ENCODE measurements at regions not wholly inside any gene's neighbourhood (a gene's known extent, or its start where the extent isn't known, plus 50 kb on each side); places are given as distances from the start of the nearest gene placed in this dataset.

DNA sequence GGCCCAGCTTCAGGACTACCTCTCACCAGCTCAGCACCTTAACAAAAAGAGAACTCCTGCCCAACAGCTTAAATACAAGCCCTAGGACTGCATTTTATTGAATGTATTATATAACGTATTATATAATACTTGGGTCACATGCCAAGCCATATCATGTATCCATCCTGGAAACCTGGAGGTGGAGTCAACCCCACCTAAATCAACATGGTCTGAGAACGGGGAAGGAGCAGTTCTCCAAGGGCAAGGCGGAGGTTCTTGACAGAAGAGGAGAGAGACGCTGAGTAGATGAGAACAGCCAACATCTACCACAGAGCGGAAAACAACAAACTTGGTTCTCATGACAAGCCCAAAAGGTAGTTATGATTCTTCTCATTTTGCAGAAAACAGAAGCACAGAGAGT lies 163.4 kb downstream of the FGF18 start:
- no peaks in the 10 kb centered on the region for H3K36me3 ChIP-seq (ENCODE audit: insufficient read depth, low read length)

DNA sequence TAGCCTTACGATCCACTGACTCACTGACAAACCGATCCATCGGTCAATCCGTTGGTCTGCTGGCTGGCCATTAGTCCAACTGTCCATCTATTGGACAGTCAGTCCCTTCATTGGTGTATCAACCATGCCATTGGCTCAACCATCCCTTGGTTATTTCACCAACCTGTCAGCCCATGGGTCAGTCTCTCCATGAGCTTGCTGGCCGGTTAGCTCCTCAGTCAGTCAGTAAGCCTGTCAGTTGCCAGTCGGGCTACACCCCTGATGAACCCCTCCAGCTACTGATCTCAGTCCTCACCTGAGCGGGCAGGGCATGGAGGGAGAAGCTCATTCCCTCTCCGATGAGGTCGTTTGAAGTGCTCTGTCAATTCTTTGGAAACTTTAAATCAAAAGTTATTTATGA lies 166.5 kb downstream of the FGF18 start:
- Histone ChIP-seq H3K27me3 (ENCODE audit: control insufficient read depth, insufficient read depth, low read length) (peaks cover 62% of the 10 kb centered on the region), H3K4me1 (ENCODE audit: control insufficient read depth, insufficient read depth, low read length) (peaks cover under 1% of the 10 kb centered on the region), H3K9ac (ENCODE audit: low read depth, low read length) (no peak overlapping the region), H3K36me3 (ENCODE audit: insufficient read depth, low read length) (no peaks in the 10 kb centered on the region), H3K4me2 (ENCODE audit: low read length) (no peak overlapping the region), H3K4me3 (ENCODE audit: low read length) (no peak overlapping the region), H3K9me3 (replicated peaks; ENCODE audit: low read length) (no peaks in the 10 kb centered on the region)

More for the DNA sequence above, 163.4 kb downstream of the FGF18 start:
- H3K4me1 ChIP-seq (ENCODE audit: control insufficient read depth, insufficient read depth, low read length), result peaks cover 9% of the 10 kb centered on the region
- no peak overlapping the region for H3K4me2 ChIP-seq (ENCODE audit: low read length)
- peaks cover 56% of the 10 kb centered on the region for H3K27me3 ChIP-seq (ENCODE audit: control insufficient read depth, insufficient read depth, low read length)
- H3K9me3 ChIP-seq (replicated peaks; ENCODE audit: low read length), result no peaks in the 10 kb centered on the region
- H3K9ac ChIP-seq (ENCODE audit: low read depth, low read length), result no peak overlapping the region
- H3K4me3 ChIP-seq (ENCODE audit: low read length), result no peak overlapping the region

DNA sequence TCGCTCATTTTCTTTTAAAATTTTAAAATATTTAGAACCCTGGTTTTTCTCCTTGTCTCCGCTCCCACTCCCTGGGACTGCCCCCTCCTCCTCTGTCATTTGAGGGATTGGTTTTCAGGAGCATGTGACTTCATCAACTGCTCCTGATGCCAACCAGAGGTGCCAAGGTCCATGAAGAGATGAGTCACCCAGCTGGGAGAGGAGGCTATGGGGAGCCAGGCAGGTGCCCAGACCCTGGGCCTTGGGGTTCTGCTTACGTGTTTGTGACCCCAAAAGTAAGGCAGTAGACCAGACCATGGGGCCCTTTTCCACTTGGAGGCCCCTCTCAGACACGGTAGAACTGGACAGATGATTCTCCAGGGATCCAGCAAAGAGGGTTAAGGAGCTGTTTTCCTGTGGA lies 167.0 kb downstream of the FGF18 start:
- no peak overlapping the region for H3K9ac ChIP-seq (ENCODE audit: low read depth, low read length)
- H3K4me1 ChIP-seq (ENCODE audit: control insufficient read depth, insufficient read depth, low read length), result no peaks in the 10 kb centered on the region
- H3K4me3 ChIP-seq (ENCODE audit: low read length), result no peak overlapping the region
- H3K9me3 ChIP-seq (replicated peaks; ENCODE audit: low read length), result no peaks in the 10 kb centered on the region
- H3K36me3 ChIP-seq (ENCODE audit: insufficient read depth, low read length), result no peaks in the 10 kb centered on the region
- peaks cover 64% of the 10 kb centered on the region for H3K27me3 ChIP-seq (ENCODE audit: control insufficient read depth, insufficient read depth, low read length)
- no peak overlapping the region for H3K4me2 ChIP-seq (ENCODE audit: low read length)

- Histone ChIP-seq H3K9ac (ENCODE audit: low read depth, low read length) (no peak overlapping the region), H3K36me3 (ENCODE audit: insufficient read depth, low read length) (no peaks in the 10 kb centered on the region), H3K4me1 (ENCODE audit: control insufficient read depth, insufficient read depth, low read length) (peaks cover 3% of the 10 kb centered on the region), H3K27me3 (ENCODE audit: control insufficient read depth, insufficient read depth, low read length) (peaks cover 48% of the 10 kb centered on the region), H3K4me2 (ENCODE audit: low read length) (no peak overlapping the region), H3K9me3 (replicated peaks; ENCODE audit: low read length) (no peaks in the 10 kb centered on the region), H3K4me3 (ENCODE audit: low read length) (no peak overlapping the region)
Measured at GRCh38 chr5:171588046-171588445, 168.6 kb downstream of the FGF18 start.

- peaks cover 42% of the 10 kb centered on the region for H3K27me3 ChIP-seq (ENCODE audit: control insufficient read depth, insufficient read depth, low read length)
- H3K9me3 ChIP-seq (replicated peaks; ENCODE audit: low read length), result no peaks in the 10 kb centered on the region
- no peak overlapping the region for H3K9ac ChIP-seq (ENCODE audit: low read depth, low read length)
- no peaks in the 10 kb centered on the region for H3K36me3 ChIP-seq (ENCODE audit: insufficient read depth, low read length)
- peaks cover 3% of the 10 kb centered on the region for H3K4me1 ChIP-seq (ENCODE audit: control insufficient read depth, insufficient read depth, low read length)
- H3K4me3 ChIP-seq (ENCODE audit: low read length), result no peak overlapping the region
- H3K4me2 ChIP-seq (ENCODE audit: low read length), result no peak overlapping the region
Measured at GRCh38 chr5:171588790-171589189, 169.3 kb downstream of the FGF18 start.

- Histone ChIP-seq H3K4me3 (ENCODE audit: low read length) (no peak overlapping the region), H3K4me1 (ENCODE audit: control insufficient read depth, insufficient read depth, low read length) (peaks cover 3% of the 10 kb centered on the region), H3K9ac (ENCODE audit: low read depth, low read length) (no peak overlapping the region), H3K36me3 (ENCODE audit: insufficient read depth, low read length) (no peaks in the 10 kb centered on the region), H3K4me2 (ENCODE audit: low read length) (no peak overlapping the region), H3K27me3 (ENCODE audit: control insufficient read depth, insufficient read depth, low read length) (peaks cover 35% of the 10 kb centered on the region), H3K9me3 (replicated peaks; ENCODE audit: low read length) (no peaks in the 10 kb centered on the region)
Measured at GRCh38 chr5:171589461-171589860, 170.0 kb downstream of the FGF18 start.

DNA sequence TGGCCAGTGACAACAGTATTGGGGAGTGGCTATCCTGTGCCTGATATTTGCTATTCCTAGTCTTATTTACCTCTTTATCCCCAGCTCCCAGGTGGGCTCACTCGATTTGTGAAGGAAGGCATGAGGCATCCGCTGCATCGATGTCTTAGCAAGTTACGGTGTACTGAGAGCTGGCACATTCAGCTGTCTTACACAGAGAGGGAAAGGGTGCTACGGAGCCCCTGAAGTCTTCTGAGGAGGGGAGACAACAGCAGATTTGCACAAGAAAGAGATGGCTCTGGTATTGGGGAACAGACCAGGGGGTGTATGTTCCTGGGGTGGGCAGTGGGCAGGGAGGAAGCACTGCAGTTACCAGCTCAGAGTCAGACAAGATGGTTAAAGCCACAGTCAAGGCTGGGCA lies 172.6 kb downstream of the FGF18 start:
- H3K4me1 ChIP-seq (ENCODE audit: control insufficient read depth, insufficient read depth, low read length), result peaks cover 20% of the 10 kb centered on the region
- H3K4me3 ChIP-seq (ENCODE audit: low read length), result no peak overlapping the region
- H3K9me3 ChIP-seq (replicated peaks; ENCODE audit: low read length), result no peaks in the 10 kb centered on the region
- H3K36me3 ChIP-seq (ENCODE audit: insufficient read depth, low read length), result no peaks in the 10 kb centered on the region
- H3K4me2 ChIP-seq (ENCODE audit: low read length), result no peak overlapping the region
- H3K9ac ChIP-seq (ENCODE audit: low read depth, low read length), result no peak overlapping the region
- peaks cover 26% of the 10 kb centered on the region for H3K27me3 ChIP-seq (ENCODE audit: control insufficient read depth, insufficient read depth, low read length)

- H3K27me3 ChIP-seq (ENCODE audit: control insufficient read depth, insufficient read depth, low read length), result peaks cover 29% of the 10 kb centered on the region
- H3K9ac ChIP-seq (ENCODE audit: low read depth, low read length), result no peak overlapping the region
- no peak overlapping the region for H3K4me3 ChIP-seq (ENCODE audit: low read length)
- H3K4me2 ChIP-seq (ENCODE audit: low read length), result no peak overlapping the region
- peaks cover 20% of the 10 kb centered on the region for H3K4me1 ChIP-seq (ENCODE audit: control insufficient read depth, insufficient read depth, low read length)
- no peaks in the 10 kb centered on the region for H3K36me3 ChIP-seq (ENCODE audit: insufficient read depth, low read length)
- H3K9me3 ChIP-seq (replicated peaks; ENCODE audit: low read length), result no peaks in the 10 kb centered on the region
Measured at GRCh38 chr5:171592736-171593135, 173.3 kb downstream of the FGF18 start.

DNA sequence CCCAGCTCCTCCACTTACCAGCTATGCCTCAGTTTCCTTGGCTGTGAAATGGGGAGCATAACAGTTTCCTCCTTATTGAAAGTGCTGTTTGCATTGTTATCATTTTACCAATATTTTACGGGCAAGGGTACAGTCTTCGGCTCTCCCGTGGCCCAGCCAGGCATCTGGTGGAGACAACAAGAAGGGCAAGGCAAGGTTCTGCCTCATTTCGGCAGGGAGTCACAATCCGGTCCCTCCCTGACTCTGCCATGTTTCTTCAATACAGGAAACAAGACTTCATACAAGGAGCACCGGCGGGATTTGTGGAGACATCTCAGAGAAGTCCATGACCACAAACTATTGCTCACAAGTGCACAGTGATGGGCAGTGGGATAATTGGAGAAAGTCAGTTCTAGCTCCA lies 174.0 kb downstream of the FGF18 start:
- H3K27me3 ChIP-seq (ENCODE audit: control insufficient read depth, insufficient read depth, low read length), result peaks cover 30% of the 10 kb centered on the region

DNA sequence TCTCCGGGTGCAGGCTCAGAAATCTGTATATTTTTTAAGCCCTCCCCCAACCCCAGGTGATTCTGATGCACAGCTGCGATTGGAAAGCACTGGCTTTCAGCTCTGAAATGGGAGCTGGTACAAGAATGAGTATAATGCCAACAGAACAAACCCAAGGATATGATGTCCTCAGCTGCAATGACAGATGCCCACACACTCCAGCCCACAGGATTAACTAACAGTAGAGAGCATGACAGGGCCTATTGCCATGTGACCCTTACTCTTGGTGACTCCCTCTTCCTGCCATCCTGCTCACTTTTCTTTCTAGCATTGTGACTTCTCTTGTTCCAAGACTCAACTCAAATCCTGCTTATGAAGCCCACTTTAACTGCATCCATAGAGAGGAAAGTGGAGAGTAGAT lies 174.5 kb downstream of the FGF18 start:
- Histone ChIP-seq H3K27me3 (ENCODE audit: control insufficient read depth, insufficient read depth, low read length) (peaks cover 26% of the 10 kb centered on the region), H3K9me3 (replicated peaks; ENCODE audit: low read length) (no peaks in the 10 kb centered on the region), H3K4me2 (ENCODE audit: low read length) (no peak overlapping the region), H3K9ac (ENCODE audit: low read depth, low read length) (no peak overlapping the region), H3K4me1 (ENCODE audit: control insufficient read depth, insufficient read depth, low read length) (peaks cover 20% of the 10 kb centered on the region), H3K36me3 (ENCODE audit: insufficient read depth, low read length) (no peaks in the 10 kb centered on the region), H3K4me3 (ENCODE audit: low read length) (no peak overlapping the region)

More for the DNA sequence above, 174.0 kb downstream of the FGF18 start:
- H3K9ac ChIP-seq (ENCODE audit: low read depth, low read length), result no peak overlapping the region
- H3K36me3 ChIP-seq (ENCODE audit: insufficient read depth, low read length), result no peaks in the 10 kb centered on the region
- H3K9me3 ChIP-seq (replicated peaks; ENCODE audit: low read length), result no peaks in the 10 kb centered on the region
- H3K4me1 ChIP-seq (ENCODE audit: control insufficient read depth, insufficient read depth, low read length), result peaks cover 20% of the 10 kb centered on the region
- H3K4me2 ChIP-seq (ENCODE audit: low read length), result no peak overlapping the region
- no peak overlapping the region for H3K4me3 ChIP-seq (ENCODE audit: low read length)

- peaks cover 20% of the 10 kb centered on the region for H3K4me1 ChIP-seq (ENCODE audit: control insufficient read depth, insufficient read depth, low read length)
- peak overlapping the region; percentile 25 for H3K4me2 ChIP-seq (ENCODE audit: low read length)
- no peak overlapping the region for H3K4me3 ChIP-seq (ENCODE audit: low read length)
- no peaks in the 10 kb centered on the region for H3K9me3 ChIP-seq (replicated peaks; ENCODE audit: low read length)
- H3K36me3 ChIP-seq (ENCODE audit: insufficient read depth, low read length), result no peaks in the 10 kb centered on the region
- no peak overlapping the region for H3K9ac ChIP-seq (ENCODE audit: low read depth, low read length)
- peaks cover 20% of the 10 kb centered on the region for H3K27me3 ChIP-seq (ENCODE audit: control insufficient read depth, insufficient read depth, low read length)
Measured at GRCh38 chr5:171595401-171595800, 176.0 kb downstream of the FGF18 start.

GRCh38 chr5:171595801-171596231 lies 176.4 kb downstream of the FGF18 start:
- Histone ChIP-seq H3K9ac (ENCODE audit: low read depth, low read length) (no peak overlapping the region), H3K9me3 (replicated peaks; ENCODE audit: low read length) (no peaks in the 10 kb centered on the region), H3K36me3 (ENCODE audit: insufficient read depth, low read length) (no peaks in the 10 kb centered on the region), H3K4me2 (ENCODE audit: low read length) (peak overlapping the region; percentile 25), H3K4me1 (ENCODE audit: control insufficient read depth, insufficient read depth, low read length) (peaks cover 20% of the 10 kb centered on the region), H3K4me3 (ENCODE audit: low read length) (no peak overlapping the region), H3K27me3 (ENCODE audit: control insufficient read depth, insufficient read depth, low read length) (peaks cover 19% of the 10 kb centered on the region)
